Panc1 (cell line): ENCODE measurements at regions not wholly inside any gene's neighbourhood (a gene's known extent, or its start where the extent isn't known, plus 50 kb on each side); places are given as distances from the start of the nearest gene placed in this dataset.

Source experiments
- CTCF ChIP-seq: fragments of 450-650 bp; IDR thresholded peaks from 2 replicates; pipeline ENCODE4 v1.5.1; 2017; ENCODE audit warnings: mild to moderate bottlenecking
- POLR2AphosphoS5 ChIP-seq: IDR thresholded peaks from 2 replicates; pipeline ENCODE4 v1.6.1; 2012; ENCODE audit warnings: mild to moderate bottlenecking, low read depth, low read length, moderate library complexity

- TF ChIP-seq CTCF (no peak), POLR2AphosphoS5 (no peak)
Measured at GRCh38 chr10:3613318-3613717, 171.7 kb downstream of the KLF6 start.
